Activated CD8-positive, alpha-beta T cell treated with anti-CD3 and anti-CD28 coated beads, Interleukin-2, amount 10 ng/mL, durations not matched to agents 7 days and 5 days (primary cell): ENCODE measurements at regions not wholly inside any gene's neighbourhood (a gene's known extent, or its start where the extent isn't known, plus 50 kb on each side); places are given as distances from the start of the nearest gene placed in this dataset.
"Not testable (repeated sequence)": the region's sequence is repeated elsewhere in the genome, so short reads cannot be mapped to it uniquely, and the experiment has no call there.

ENCODE experiments used
- ATAC-seq: fragments of 150-1000 bp; cut with Tn5 transposase; one replicate; pipeline ENCODE4 v1.10.0; 2021; ENCODE audit warnings: moderate library complexity
- CTCF ChIA-PET: fragments of 350-600 bp; sonication (Branson Sonifier 250); formaldehyde crosslinking; loops from one replicate; lab custom pipeline; 2021; ENCODE audit warnings: antibody characterized with exemption; lab: Charles Lee
- POLR2A ChIA-PET: fragments of 350-600 bp; sonication (Branson Sonifier 250); formaldehyde crosslinking; loops from one replicate; lab custom pipeline; 2021; ENCODE audit warnings: antibody characterized with exemption; lab: Charles Lee
- DNase-seq: peaks from one replicate; pipeline ENCODE4 v3.0.0-alpha.2; 2020
- H3K27ac Mint-ChIP-seq: one replicate; pipeline ENCODE4 v1.8.0; 2021; ENCODE audit warnings: mild to moderate bottlenecking, mixed read lengths
- H3K27me3 Mint-ChIP-seq: one replicate; pipeline ENCODE4 v1.8.0; 2021; ENCODE audit warnings: low read depth, mixed read lengths
- H3K36me3 Mint-ChIP-seq: one replicate; pipeline ENCODE4 v1.8.0; 2021; ENCODE audit warnings: low read depth, mixed read lengths
- H3K4me1 Mint-ChIP-seq: one replicate; pipeline ENCODE4 v1.8.0; 2021; ENCODE audit warnings: low read depth, mixed read lengths
- H3K4me3 Mint-ChIP-seq: one replicate; pipeline ENCODE4 v1.8.0; 2021; ENCODE audit warnings: mild to moderate bottlenecking, mixed read lengths
- H3K9me3 Mint-ChIP-seq: one replicate; pipeline ENCODE4 v1.8.0; 2022; ENCODE audit warnings: mixed read lengths; ENCODE audit not compliant: insufficient read depth

DNA sequence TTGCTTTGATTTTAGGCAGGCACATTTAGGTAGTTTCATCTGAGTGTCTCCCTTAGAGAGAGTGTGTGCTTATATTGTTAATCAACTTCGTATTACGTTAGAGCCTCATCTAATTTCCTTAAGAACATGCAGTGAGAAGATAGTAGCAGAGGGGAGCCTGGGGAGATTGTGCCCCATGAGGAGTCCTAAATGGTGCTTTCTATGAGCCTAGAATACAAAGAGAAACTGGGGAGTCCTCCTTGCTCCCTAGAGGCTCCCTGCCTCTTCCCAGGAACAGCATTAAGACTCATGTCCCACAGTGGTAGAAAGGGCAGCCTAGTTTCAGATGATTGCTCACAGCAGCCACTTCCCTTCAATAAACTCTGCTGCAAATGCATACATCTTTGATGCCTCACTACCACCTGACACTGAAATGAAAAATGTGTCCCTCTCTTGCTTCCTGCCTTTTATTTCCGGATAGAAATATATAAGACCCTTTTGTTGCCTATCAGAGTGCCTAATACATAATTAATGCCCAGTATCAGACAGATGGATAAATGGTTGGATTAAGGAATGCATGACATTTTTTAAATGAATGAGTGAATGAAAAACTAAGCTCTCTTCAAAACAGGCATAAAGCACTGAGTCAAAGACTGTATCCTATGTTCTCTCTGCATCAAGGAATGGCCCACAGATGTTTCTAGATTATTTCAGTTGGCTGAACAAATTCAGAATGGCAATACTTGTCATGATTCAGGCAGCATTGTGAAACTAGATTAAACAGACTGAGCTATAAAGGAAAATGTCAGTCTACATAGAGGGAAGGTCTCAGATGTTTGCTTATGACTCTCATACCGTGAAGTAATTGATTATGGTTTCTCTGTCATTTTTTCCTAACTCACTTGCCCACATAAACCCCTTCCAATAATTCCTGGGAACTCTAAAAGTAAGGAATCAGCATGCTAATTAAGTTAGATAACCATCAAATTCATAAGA, 362.1 kb downstream of the LRRC3B start:
- Mint-ChIP-seq H3K4me3 (no peak overlapping the region), H3K36me3 (no peaks in the 10 kb centered on the region), H3K27me3 (no peaks in the 10 kb centered on the region), H3K27ac (no peak overlapping the region), H3K4me1 (no peaks in the 10 kb centered on the region), H3K9me3 (peaks cover 4% of the 10 kb centered on the region)
- ChIA-PET POLR2A (no interaction called here), CTCF (no interaction called here)
- DNase-seq (no peak), ATAC-seq (no peak)

DNA sequence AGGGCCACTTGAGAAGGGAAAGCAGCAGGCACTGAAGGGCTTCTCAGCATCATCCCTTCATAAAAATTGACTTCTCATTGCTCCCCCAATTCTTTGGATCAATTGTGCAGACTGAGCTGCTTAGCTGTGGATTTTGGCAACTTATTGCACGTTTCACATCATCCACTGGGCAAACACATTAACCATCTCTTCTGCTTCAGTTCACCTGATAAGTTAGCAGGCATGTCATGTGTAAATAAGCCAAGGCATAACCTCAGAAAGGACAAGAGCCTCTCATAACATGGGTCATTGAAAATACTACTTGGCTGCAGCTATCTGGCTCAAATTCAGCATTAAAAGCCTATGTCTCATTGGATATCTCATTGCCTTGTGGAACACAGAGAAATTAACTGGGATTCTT, 366.5 kb downstream of the LRRC3B start:
- no peak overlapping the region for H3K4me3 Mint-ChIP-seq
- no peaks in the 10 kb centered on the region for H3K4me1 Mint-ChIP-seq
- CTCF ChIA-PET: no interaction called here

DNA sequence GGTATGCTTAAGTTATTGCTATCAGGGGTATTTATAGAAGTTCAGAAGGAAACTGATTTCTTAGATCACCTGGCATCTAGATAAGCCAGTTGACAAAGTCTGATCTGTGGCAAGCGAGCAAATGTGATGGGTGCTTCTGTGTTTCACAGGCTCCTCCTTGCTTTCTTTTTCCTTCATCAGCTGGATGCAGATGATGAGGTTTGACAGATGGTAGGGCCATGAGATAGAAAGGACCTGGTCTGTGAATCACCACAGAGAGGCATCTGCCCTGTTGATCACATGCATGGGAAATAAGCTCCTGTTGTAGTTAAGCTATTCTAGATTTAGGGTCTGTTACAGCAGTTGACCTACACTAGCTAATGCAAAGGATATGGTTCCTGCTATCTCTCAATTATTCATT, 372.0 kb downstream of the NEK10 start:
- Mint-ChIP-seq H3K9me3 (peaks cover 2% of the 10 kb centered on the region), H3K36me3 (no peaks in the 10 kb centered on the region), H3K27me3 (no peaks in the 10 kb centered on the region), H3K27ac (no peak overlapping the region), H3K4me1 (no peaks in the 10 kb centered on the region), H3K4me3 (no peak overlapping the region)
- ATAC-seq (no peak), DNase-seq (no peak)
- ChIA-PET CTCF (no interaction called here), POLR2A (no interaction called here)

More for the DNA sequence above, 366.5 kb downstream of the LRRC3B start:
- DNase-seq (no peak), ATAC-seq (no peak)
- POLR2A ChIA-PET: no interaction called here
- Mint-ChIP-seq H3K27me3 (no peaks in the 10 kb centered on the region), H3K36me3 (no peaks in the 10 kb centered on the region), H3K9me3 (peaks cover 10% of the 10 kb centered on the region), H3K27ac (no peak overlapping the region)

DNA sequence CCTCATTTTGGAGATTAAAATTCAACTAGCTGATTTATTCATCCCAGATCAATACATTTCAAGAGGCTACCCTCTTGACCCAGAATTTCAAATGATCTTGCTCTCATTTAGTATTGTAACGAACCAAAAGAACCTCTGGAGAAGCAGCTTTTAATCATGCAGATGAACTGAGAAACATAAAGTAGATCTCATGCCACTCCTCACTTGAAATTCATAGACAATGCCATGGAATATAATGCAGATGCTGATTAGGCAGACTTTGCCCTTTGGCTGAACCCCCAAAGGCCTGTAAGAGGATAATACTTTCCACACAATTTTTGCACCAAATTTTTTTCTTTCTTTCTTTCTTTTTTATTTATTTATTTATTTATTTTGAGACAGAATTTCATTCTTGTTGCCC, 358.3 kb downstream of the NEK10 start:
- Mint-ChIP-seq H3K4me1 (no peaks in the 10 kb centered on the region), H3K4me3 (no peak overlapping the region)

DNA sequence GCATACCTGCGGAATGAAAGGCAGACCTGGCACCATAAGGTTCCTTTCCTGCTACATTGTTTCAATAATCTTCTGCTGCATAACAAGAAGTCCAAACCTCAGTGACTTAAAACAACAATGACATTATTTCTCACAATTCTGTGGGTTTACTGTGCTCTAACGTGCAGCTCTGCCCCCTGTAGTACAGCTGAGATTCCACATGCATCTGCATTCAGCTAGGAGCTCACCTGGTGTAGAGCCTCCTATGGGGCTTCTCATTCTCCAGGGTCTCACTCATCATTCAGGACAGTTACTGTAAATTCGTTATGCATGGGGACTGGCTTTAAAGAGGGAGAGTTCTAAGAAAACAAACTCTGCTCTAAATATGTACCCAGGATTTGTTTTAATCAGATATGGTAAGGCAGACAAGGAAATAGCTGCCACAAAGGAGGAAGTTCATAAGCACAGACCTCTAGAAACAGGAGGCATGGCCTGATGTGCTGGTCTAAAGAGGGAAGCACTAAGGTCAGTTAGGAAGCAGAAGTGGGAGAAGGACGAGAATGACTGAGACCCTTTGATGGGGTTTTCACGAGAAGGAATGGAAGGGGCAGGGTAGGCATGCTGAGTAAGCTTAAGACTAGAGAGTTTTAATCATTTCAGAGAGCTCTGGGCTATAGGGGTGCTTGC, 347.0 kb downstream of the NEK10 start:
- no peaks in the 10 kb centered on the region for H3K36me3 Mint-ChIP-seq
- ChIA-PET CTCF (no interaction called here), POLR2A (no interaction called here)
- H3K27me3 Mint-ChIP-seq: no peaks in the 10 kb centered on the region
- H3K27ac Mint-ChIP-seq: no peak overlapping the region
- DNase-seq (no peak), ATAC-seq (no peak)
- H3K4me3 Mint-ChIP-seq: no peak overlapping the region
- H3K9me3 Mint-ChIP-seq: no peaks in the 10 kb centered on the region
- H3K4me1 Mint-ChIP-seq: no peaks in the 10 kb centered on the region

More for the DNA sequence above, 358.3 kb downstream of the NEK10 start:
- H3K27ac Mint-ChIP-seq: no peak overlapping the region
- ChIA-PET POLR2A (no interaction called here), CTCF (no interaction called here)
- no peaks in the 10 kb centered on the region for H3K36me3 Mint-ChIP-seq
- no peak for ATAC-seq
- DNase-seq: no peak
- no peaks in the 10 kb centered on the region for H3K9me3 Mint-ChIP-seq
- no peaks in the 10 kb centered on the region for H3K27me3 Mint-ChIP-seq

DNA sequence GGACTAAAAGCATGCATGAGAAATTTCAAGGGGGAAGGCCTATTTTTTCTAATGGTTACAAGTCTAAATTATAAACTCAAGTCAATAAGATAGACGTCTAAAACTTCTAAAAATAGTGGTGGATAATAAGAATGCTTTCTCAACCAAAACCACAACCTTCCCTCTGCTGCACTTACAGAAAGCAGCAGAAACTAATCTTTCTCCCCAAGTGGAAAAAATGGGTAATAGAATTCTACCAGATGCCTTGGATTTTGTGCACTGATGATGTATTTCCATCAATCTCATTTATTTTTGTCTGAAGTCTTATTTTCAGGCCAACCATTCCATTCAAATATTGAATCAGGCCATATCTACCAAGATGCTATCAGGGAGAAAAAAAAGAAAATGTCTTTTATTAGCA, 344.7 kb downstream of the NEK10 start:
- H3K27ac Mint-ChIP-seq: no peak overlapping the region
- DNase-seq (no peak), ATAC-seq (no peak)
- no peaks in the 10 kb centered on the region for H3K9me3 Mint-ChIP-seq
- POLR2A ChIA-PET: no interaction called here
- H3K27me3 Mint-ChIP-seq: no peaks in the 10 kb centered on the region
- no peaks in the 10 kb centered on the region for H3K36me3 Mint-ChIP-seq
- H3K4me1 Mint-ChIP-seq: no peaks in the 10 kb centered on the region
- CTCF ChIA-PET: no interaction called here
- H3K4me3 Mint-ChIP-seq: no peak overlapping the region

DNA sequence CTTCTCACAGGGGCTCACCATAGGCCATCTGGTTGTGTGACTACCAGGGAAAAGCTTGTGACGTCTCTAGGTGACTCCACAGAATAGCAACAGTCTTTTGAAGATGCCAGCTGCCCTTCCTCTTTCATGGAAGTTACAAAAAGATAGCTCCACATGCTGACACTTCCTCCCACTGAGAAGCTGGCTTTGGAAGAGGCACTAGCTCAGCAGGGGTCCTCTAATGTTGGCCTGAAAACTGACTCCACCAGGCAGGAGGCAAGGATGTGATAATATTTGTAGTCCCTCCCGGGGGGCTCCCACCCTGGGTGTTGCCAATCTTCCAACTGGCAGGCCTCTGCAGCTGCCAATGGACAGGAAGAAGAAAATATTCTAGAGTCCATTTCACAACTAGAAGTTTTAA, 343.5 kb downstream of the NEK10 start:
- POLR2A ChIA-PET: no interaction called here
- DNase-seq (no peak), ATAC-seq (no peak)
- Mint-ChIP-seq H3K36me3 (no peaks in the 10 kb centered on the region), H3K4me1 (no peaks in the 10 kb centered on the region), H3K27me3 (no peaks in the 10 kb centered on the region), H3K4me3 (no peak overlapping the region), H3K9me3 (no peaks in the 10 kb centered on the region), H3K27ac (no peak overlapping the region)
- CTCF ChIA-PET: no interaction called here

DNA sequence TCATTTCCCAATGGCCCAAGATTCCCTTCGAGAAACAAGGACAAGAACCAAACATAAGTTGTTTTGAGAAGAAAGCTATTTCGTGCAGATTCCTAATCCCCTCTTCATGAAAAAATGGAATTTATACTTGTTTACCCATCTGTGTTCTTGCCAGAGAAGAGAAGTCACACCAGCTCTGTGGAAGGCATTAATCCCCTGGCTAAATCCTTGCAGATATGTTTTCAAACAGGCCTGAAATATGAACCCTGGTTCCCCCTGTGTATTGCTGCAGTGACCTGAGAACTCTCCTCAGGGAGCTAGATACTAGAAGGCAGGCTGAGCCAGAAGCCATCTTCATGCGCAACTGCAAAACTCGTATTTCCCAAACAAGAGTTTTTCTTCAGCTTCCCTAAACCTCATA, 337.7 kb downstream of the NEK10 start:
- H3K4me3 Mint-ChIP-seq: no peak overlapping the region
- no peak overlapping the region for H3K27ac Mint-ChIP-seq
- no peaks in the 10 kb centered on the region for H3K4me1 Mint-ChIP-seq
- no peaks in the 10 kb centered on the region for H3K36me3 Mint-ChIP-seq
- ChIA-PET POLR2A (no interaction called here), CTCF (no interaction called here)
- no peak for DNase-seq
- no peaks in the 10 kb centered on the region for H3K27me3 Mint-ChIP-seq
- no peaks in the 10 kb centered on the region for H3K9me3 Mint-ChIP-seq
- no peak for ATAC-seq

DNA sequence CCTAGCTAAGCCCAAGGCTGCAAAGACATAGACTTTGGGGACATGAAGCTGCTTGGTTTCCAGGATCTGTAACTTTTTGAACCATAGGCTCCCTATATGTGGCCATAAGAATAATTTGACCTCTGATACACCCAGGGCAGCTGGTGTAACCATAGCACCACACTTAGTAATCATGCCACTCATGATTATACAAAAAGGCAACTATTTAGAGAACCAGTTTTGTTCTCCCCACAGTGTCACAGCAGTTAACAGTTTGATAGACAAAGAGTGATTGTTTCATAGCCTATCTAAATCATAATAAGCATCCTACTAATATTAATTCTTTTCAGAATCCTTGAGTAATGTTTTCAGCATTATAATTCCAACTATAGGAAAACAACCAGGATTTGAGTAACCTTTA, 334.9 kb downstream of the NEK10 start:
- DNase-seq (no peak), ATAC-seq (no peak)
- H3K27ac Mint-ChIP-seq: no peak overlapping the region
- H3K27me3 Mint-ChIP-seq: no peaks in the 10 kb centered on the region
- H3K4me1 Mint-ChIP-seq: no peaks in the 10 kb centered on the region
- ChIA-PET CTCF (no interaction called here), POLR2A (no interaction called here)
- no peak overlapping the region for H3K4me3 Mint-ChIP-seq
- H3K36me3 Mint-ChIP-seq: no peaks in the 10 kb centered on the region
- no peaks in the 10 kb centered on the region for H3K9me3 Mint-ChIP-seq

DNA sequence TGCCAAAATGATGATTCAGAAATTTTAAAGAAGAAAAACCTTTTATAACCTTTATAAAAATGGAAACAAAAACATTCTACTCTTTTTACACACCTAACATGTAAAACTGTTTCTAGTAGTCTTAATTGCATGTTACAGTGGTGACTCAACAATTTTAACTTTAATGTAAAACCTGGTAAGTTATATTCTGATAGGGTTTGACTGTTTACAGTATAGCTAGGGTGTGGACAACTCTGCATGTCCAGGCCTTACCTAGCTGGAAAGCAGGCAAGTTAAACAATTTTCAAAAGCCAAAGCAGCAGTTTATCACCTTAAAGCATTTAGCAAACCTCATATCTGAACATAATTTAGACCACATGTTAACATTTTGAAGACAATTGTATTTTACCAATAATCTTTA, 328.5 kb downstream of the NEK10 start:
- ChIA-PET POLR2A (no interaction called here), CTCF (interaction anchor here (0.7 kb wide), 1 partner anchor 74 kb away, joined by 3 read pairs; no protein-coding TSS in a partner anchor)
- Mint-ChIP-seq H3K27me3 (no peaks in the 10 kb centered on the region), H3K9me3 (no peaks in the 10 kb centered on the region), H3K4me1 (no peaks in the 10 kb centered on the region), H3K27ac (no peak overlapping the region), H3K36me3 (no peaks in the 10 kb centered on the region), H3K4me3 (no peak overlapping the region)
- DNase-seq (no peak), ATAC-seq (no peak)

DNA sequence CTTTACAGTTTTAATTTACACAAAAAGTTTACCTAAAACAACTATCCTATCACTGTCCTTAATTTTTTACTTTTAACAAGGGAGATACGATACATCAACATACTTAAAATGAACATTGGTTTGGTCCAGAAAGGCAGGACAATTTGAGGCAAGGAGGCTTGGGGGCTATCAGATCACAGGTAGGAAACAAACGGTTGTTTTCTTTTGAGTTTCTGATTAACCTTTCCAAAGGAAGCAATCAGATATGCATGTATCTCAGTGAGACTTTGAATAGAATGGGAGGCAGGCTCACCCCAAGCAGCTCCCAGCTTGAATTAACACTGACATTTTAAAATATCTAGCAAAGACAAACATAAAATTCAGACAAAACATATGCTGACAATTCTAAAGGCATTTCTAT, 326.6 kb downstream of the NEK10 start:
- CTCF ChIA-PET, H3K4me3 Mint-ChIP-seq, ATAC-seq, H3K27ac Mint-ChIP-seq, H3K4me1 Mint-ChIP-seq, DNase-seq, H3K27me3 Mint-ChIP-seq, POLR2A ChIA-PET, H3K36me3 Mint-ChIP-seq, H3K9me3 Mint-ChIP-seq: not testable (repeated sequence)

DNA sequence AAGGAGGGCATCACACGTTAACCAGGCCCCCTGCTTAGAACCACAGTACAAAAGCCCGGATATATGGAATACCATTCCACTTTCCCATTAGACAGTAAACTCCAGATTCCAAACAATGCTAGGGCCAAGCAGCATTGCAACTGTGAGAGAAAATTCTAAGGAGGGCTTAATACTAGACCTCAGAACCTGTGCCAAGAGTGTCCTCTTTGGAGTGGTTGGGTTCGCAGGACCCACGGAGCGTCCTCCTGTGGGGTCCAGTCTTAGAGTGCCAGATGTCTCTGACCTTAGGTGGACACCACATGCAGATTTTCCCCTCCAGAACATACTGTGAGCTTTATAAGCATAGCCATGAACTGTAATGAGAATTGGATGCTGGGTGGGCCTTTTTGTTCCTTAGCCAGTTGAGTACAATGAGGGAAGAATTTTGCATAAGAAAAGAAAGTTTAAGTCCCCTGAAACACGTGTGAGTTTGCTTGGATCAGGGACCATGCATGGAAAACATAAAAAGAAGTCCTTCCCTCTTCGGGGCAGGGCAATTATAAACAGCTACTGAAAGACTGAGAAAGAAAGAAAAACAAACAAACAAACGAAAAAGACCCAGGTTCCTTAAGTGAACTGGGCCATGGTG, 325.7 kb downstream of the NEK10 start:
- no peak for ATAC-seq
- no peaks in the 10 kb centered on the region for H3K4me1 Mint-ChIP-seq
- H3K27ac Mint-ChIP-seq: no peak overlapping the region
- H3K27me3 Mint-ChIP-seq: no peaks in the 10 kb centered on the region
- ChIA-PET CTCF (no interaction called here), POLR2A (no interaction called here)
- H3K9me3 Mint-ChIP-seq: no peaks in the 10 kb centered on the region
- H3K4me3 Mint-ChIP-seq: no peak overlapping the region
- no peak for DNase-seq
- no peaks in the 10 kb centered on the region for H3K36me3 Mint-ChIP-seq
